KBM-7 (cell line): ENCODE measurements at regions not wholly inside any gene's neighbourhood (a gene's known extent, or its start where the extent isn't known, plus 50 kb on each side); places are given as distances from the start of the nearest gene placed in this dataset.
"Not testable (repeated sequence)": the region's sequence is repeated elsewhere in the genome, so short reads cannot be mapped to it uniquely, and the experiment has no call there.

Experiments used
- DNase-seq: peaks from one replicate; pipeline ENCODE4 v3.0.0-alpha.2; 2015
- in situ Hi-C: fragments of 300-500 bp; cut with MboI; formaldehyde crosslinking; loops from 2 replicates; pipeline ENCODE4 v1.14.3; 2020; ENCODE audit warnings: low sequenced_read_pairs, low pct_unique_long_range_greater_than_20kb, mixed read lengths

- in situ Hi-C loops, result no loop called here
- no peak for DNase-seq
These were observed 138.5 kb downstream of the NPY start for GRCh38 chr7:24422441-24423010.

GRCh38 chr7:24425664-24426063 is 141.7 kb downstream of the NPY start:
- in situ Hi-C loops, result no loop called here
- no peak for DNase-seq

GRCh38 chr7:24427048-24427447 is 143.1 kb downstream of the NPY start:
- no peak for DNase-seq
- in situ Hi-C loops, result no loop called here

GRCh38 chr7:24428676-24429075 is 144.6 kb upstream of the PALS2 start:
- in situ Hi-C loops, result no loop called here

GRCh38 chr7:24432677-24433076 is 140.6 kb upstream of the PALS2 start:
- DNase-seq, result no peak
- in situ Hi-C loops, result no loop called here

More at GRCh38 chr7:24428676-24429075, 144.6 kb upstream of the PALS2 start:
- no peak for DNase-seq

GRCh38 chr7:24434972-24435371 is 138.3 kb upstream of the PALS2 start:
- DNase-seq, result no peak
- in situ Hi-C loops, result no loop called here

- no peak for DNase-seq
- in situ Hi-C loops, result no loop called here
These were observed 136.9 kb upstream of the PALS2 start for GRCh38 chr7:24436131-24436920.

- in situ Hi-C loops, result no loop called here
- DNase-seq, result no peak
These were observed 135.0 kb upstream of the PALS2 start for GRCh38 chr7:24438232-24438631.

GRCh38 chr7:24439104-24439503 is 134.1 kb upstream of the PALS2 start:
- DNase-seq, in situ Hi-C loops: not testable (repeated sequence)

GRCh38 chr7:24440892-24441291 is 132.4 kb upstream of the PALS2 start:
- DNase-seq, result no peak

GRCh38 chr7:24441314-24442027 is 131.8 kb upstream of the PALS2 start:
- in situ Hi-C loops, result no loop called here
- DNase-seq, result no peak

More at GRCh38 chr7:24440892-24441291, 132.4 kb upstream of the PALS2 start:
- in situ Hi-C loops, result no loop called here

- DNase-seq, result no peak
- in situ Hi-C loops, result no loop called here
These were observed 131.0 kb upstream of the PALS2 start for GRCh38 chr7:24442170-24442777.

GRCh38 chr7:24444666-24445440 is 128.4 kb upstream of the PALS2 start:
- in situ Hi-C loops, result no loop called here
- no peak for DNase-seq

GRCh38 chr7:24448038-24448437 is 125.2 kb upstream of the PALS2 start:
- no peak for DNase-seq
- in situ Hi-C loops, result no loop called here

- in situ Hi-C loops, DNase-seq: not testable (repeated sequence)
These were observed 123.8 kb upstream of the PALS2 start for GRCh38 chr7:24449416-24449815.

GRCh38 chr7:24455813-24456525 is 117.3 kb upstream of the PALS2 start:
- no peak for DNase-seq
- in situ Hi-C loops, result no loop called here

- DNase-seq, result no peak
- in situ Hi-C loops, result no loop called here
These were observed 116.6 kb upstream of the PALS2 start for GRCh38 chr7:24456526-24457218.

GRCh38 chr7:24457219-24457558 is 116.1 kb upstream of the PALS2 start:
- no peak for DNase-seq
- in situ Hi-C loops, result no loop called here
